ENCODE measurements at regions not wholly inside any gene's neighbourhood (a gene's known extent, or its start where the extent isn't known, plus 50 kb on each side); places are given as distances from the start of the nearest gene placed in this dataset.

GRCh38 chr9:89972535-89972934, 367.7 kb downstream of the GADD45G start:
- ATAC-seq (ENCODE audit: low read depth), result no peak
- Histone ChIP-seq H3K27me3 (ENCODE audit: insufficient read depth, poor library complexity, severe bottlenecking) (no peaks in the 10 kb centered on the region), H3K9me3 (ENCODE audit: severe bottlenecking) (no peaks in the 10 kb centered on the region), H3K36me3 (ENCODE audit: low read depth) (no peaks in the 10 kb centered on the region), H3K4me1 (ENCODE audit: insufficient read depth, poor library complexity, severe bottlenecking) (no peaks in the 10 kb centered on the region), H3K27ac (ENCODE audit: poor library complexity, severe bottlenecking) (no peak overlapping the region), H3K4me3 (ENCODE audit: severe bottlenecking) (no peak overlapping the region)
- no peak for TF ChIP-seq CTCF (IDR thresholded peaks at IDR 0.05; ENCODE audit: poor library complexity, severe bottlenecking)
- DNase-seq (ENCODE audit: low spot score), result no peak

GRCh38 chr9:89974582-89974981, 369.8 kb downstream of the GADD45G start:
- Histone ChIP-seq H3K9me3 (ENCODE audit: severe bottlenecking) (no peaks in the 10 kb centered on the region), H3K36me3 (ENCODE audit: low read depth) (no peaks in the 10 kb centered on the region), H3K27ac (ENCODE audit: poor library complexity, severe bottlenecking) (no peak overlapping the region), H3K27me3 (ENCODE audit: insufficient read depth, poor library complexity, severe bottlenecking) (no peaks in the 10 kb centered on the region), H3K4me1 (ENCODE audit: insufficient read depth, poor library complexity, severe bottlenecking) (no peaks in the 10 kb centered on the region), H3K4me3 (ENCODE audit: severe bottlenecking) (no peak overlapping the region)
- no peak for TF ChIP-seq CTCF (IDR thresholded peaks at IDR 0.05; ENCODE audit: poor library complexity, severe bottlenecking)
- DNase-seq (ENCODE audit: low spot score), result no peak
- ATAC-seq (ENCODE audit: low read depth), result no peak

GRCh38 chr9:89975024-89975423, 370.2 kb downstream of the GADD45G start:
- no peaks in the 10 kb centered on the region for H3K9me3 ChIP-seq (ENCODE audit: severe bottlenecking)
- H3K27ac ChIP-seq (ENCODE audit: poor library complexity, severe bottlenecking), result no peak overlapping the region
- H3K27me3 ChIP-seq (ENCODE audit: insufficient read depth, poor library complexity, severe bottlenecking), result no peaks in the 10 kb centered on the region
- no peak overlapping the region for H3K4me3 ChIP-seq (ENCODE audit: severe bottlenecking)
- ATAC-seq (ENCODE audit: low read depth) (no peak), DNase-seq (ENCODE audit: low spot score) (no peak)
- H3K36me3 ChIP-seq (ENCODE audit: low read depth), result no peaks in the 10 kb centered on the region
- H3K4me1 ChIP-seq (ENCODE audit: insufficient read depth, poor library complexity, severe bottlenecking), result no peaks in the 10 kb centered on the region
- TF ChIP-seq CTCF (IDR thresholded peaks at IDR 0.05; ENCODE audit: poor library complexity, severe bottlenecking), result no peak

- no peak overlapping the region for H3K27ac ChIP-seq (ENCODE audit: poor library complexity, severe bottlenecking)
- no peak for TF ChIP-seq CTCF (IDR thresholded peaks at IDR 0.05; ENCODE audit: poor library complexity, severe bottlenecking)
- no peaks in the 10 kb centered on the region for H3K27me3 ChIP-seq (ENCODE audit: insufficient read depth, poor library complexity, severe bottlenecking)
- H3K9me3 ChIP-seq (ENCODE audit: severe bottlenecking), result no peaks in the 10 kb centered on the region
- no peaks in the 10 kb centered on the region for H3K4me1 ChIP-seq (ENCODE audit: insufficient read depth, poor library complexity, severe bottlenecking)
- no peak for DNase-seq (ENCODE audit: low spot score)
- no peak overlapping the region for H3K4me3 ChIP-seq (ENCODE audit: severe bottlenecking)
- H3K36me3 ChIP-seq (ENCODE audit: low read depth), result no peaks in the 10 kb centered on the region
- no peak for ATAC-seq (ENCODE audit: low read depth)
Measured at GRCh38 chr9:89975630-89976029, 370.8 kb downstream of the GADD45G start.

- H3K36me3 ChIP-seq (ENCODE audit: low read depth), result no peaks in the 10 kb centered on the region
- peak; percentile 30 for TF ChIP-seq CTCF (IDR thresholded peaks at IDR 0.05; ENCODE audit: poor library complexity, severe bottlenecking)
- H3K9me3 ChIP-seq (ENCODE audit: severe bottlenecking), result no peaks in the 10 kb centered on the region
- H3K4me3 ChIP-seq (ENCODE audit: severe bottlenecking), result no peak overlapping the region
- H3K4me1 ChIP-seq (ENCODE audit: insufficient read depth, poor library complexity, severe bottlenecking), result no peaks in the 10 kb centered on the region
- H3K27ac ChIP-seq (ENCODE audit: poor library complexity, severe bottlenecking), result no peak overlapping the region
- H3K27me3 ChIP-seq (ENCODE audit: insufficient read depth, poor library complexity, severe bottlenecking), result no peaks in the 10 kb centered on the region
- DNase-seq (ENCODE audit: low spot score) (no peak), ATAC-seq (ENCODE audit: low read depth) (0 out of 3 replicates have a peak, but pooled peaks have one; percentile 50)
Measured at GRCh38 chr9:89978185-89978584, 373.4 kb downstream of the GADD45G start.
